Lower leg skin (tissue), 4 donors: ENCODE measurements at regions not wholly inside any gene's neighbourhood (a gene's known extent, or its start where the extent isn't known, plus 50 kb on each side); places are given as distances from the start of the nearest gene placed in this dataset.
A peak's percentile ranks its signal among the peaks of the same experiment; 100 is the strongest.

Source experiments
- DNase-seq, 2 donors: peaks; one replicate each; pipeline ENCODE4 v3.0.0-alpha.2; 2019; ENCODE audit warnings: low spot score in 2 of 2
- H3K4me3 ChIP-seq: fragments of 200-600 bp; sonication (generic); 2 replicates; pipeline ENCODE4 v1.5.1; 2017; ENCODE audit warnings: mild to moderate bottlenecking, low read depth; ENCODE audit not compliant: poor library complexity, severe bottlenecking
- POLR2A ChIP-seq, 2 donors: fragments of 450-650 bp; IDR thresholded peaks; one replicate each; pipeline ENCODE4 v1.6.1; 2016 to 2017; ENCODE audit warnings: antibody characterized with exemption in 2 of 2, mild to moderate bottlenecking in 1 of 2, moderate library complexity in 1 of 2
- WGBS, 2 donors: methylation state at CpG; one replicate each; pipeline ENCODE4 v1.1.5; 2018; 5-methylcytosine and 5-hydroxymethylcytosine counted together
- intact Hi-C: fragments of 100-400 bp; cut with DNase I; formaldehyde crosslinking; loops from one replicate; pipeline ENCODE4 v1.15.0; 2023; ENCODE audit warnings: low total_unique reads
- TF ChIP-seq, protein P1 (sequence below), 3 donors: fragments of 450-650 bp; IDR thresholded peaks; one replicate each; pipeline ENCODE4 v1.5.1; 2016; ENCODE audit warnings: antibody characterized with exemption in 3 of 3, mild to moderate bottlenecking in 3 of 3, moderate library complexity in 2 of 3

DNA sequence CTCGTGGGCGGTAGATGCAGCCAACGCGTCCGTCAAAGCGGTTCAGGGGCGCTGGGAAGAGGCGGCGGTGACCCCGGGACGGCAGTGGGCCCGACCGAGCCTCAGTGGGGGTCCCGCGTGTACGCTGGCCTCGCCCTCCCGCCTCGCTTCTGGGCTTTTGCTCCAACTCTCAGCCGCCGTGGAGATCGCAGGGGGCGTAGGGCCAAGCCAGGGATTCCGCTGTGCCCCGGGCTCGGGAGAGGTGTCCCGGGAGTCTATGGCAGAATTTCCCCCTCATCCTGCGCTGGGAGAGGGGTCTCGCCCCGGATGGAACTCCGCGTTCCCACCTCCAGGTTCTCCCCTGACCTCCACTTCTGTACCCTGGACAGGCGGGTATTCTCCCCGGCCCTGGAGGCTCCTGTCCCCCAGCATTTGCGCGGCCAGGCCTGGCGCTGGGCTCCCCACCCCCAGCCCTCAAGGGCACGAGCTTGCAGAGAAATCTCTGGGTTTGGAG lies 131.9 kb downstream of the MRPL36 start:
- TF ChIP-seq POLR2A (IDR thresholded peaks at IDR 0.05): no peak
- TF ChIP-seq, protein P1, sequence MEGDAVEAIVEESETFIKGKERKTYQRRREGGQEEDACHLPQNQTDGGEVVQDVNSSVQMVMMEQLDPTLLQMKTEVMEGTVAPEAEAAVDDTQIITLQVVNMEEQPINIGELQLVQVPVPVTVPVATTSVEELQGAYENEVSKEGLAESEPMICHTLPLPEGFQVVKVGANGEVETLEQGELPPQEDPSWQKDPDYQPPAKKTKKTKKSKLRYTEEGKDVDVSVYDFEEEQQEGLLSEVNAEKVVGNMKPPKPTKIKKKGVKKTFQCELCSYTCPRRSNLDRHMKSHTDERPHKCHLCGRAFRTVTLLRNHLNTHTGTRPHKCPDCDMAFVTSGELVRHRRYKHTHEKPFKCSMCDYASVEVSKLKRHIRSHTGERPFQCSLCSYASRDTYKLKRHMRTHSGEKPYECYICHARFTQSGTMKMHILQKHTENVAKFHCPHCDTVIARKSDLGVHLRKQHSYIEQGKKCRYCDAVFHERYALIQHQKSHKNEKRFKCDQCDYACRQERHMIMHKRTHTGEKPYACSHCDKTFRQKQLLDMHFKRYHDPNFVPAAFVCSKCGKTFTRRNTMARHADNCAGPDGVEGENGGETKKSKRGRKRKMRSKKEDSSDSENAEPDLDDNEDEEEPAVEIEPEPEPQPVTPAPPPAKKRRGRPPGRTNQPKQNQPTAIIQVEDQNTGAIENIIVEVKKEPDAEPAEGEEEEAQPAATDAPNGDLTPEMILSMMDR (IDR thresholded peaks at IDR 0.05): no peak
- intact Hi-C loops: no loop called here
- no peak overlapping the region for H3K4me3 ChIP-seq
- DNase-seq: peak; percentile 11 to 80
- 1 to 12% methylated on average over 19 to 32 of the region's 38 CpGs for WGBS, 2 donors

DNA sequence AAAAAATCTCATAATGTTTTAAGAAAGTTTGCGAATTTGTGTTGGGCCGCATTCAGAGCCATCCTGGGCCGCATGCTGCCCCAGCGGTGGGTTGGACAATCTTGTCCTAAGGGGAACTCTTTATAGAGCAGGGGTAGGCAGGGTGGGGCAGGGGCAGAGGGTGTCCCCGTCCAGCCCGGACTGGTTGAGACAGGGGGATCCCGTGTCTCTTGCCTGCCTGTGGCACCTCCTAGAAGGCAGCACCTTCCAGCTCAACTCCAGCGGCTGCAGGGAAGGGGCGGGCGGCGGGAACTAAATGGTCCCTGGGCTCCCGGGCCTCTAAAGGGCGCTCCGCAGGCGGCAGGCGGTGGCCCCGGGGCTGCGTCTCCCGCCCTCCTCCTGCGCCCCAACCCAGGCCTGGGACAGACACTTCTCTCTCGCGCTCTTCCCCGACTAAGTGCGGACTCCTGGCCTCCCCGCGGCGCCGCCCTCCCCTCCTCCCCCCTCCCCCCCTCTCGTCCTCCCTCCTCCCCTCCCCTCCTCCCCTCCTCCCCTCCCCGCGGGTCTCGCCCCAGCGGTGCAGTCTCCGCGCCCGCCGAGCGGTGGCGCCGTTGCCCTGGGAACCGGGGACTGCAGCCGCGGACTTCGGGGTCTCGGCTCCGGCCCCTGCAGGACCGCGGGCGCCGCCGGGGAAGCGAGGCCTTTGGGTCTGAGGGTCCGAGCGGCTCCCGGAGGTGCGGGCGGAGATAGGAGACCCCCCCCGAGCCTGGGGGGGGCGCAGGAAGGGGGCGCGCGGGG lies 132.6 kb downstream of the MRPL36 start:
- WGBS, 2 donors: 12% methylated on average over 20 to 22 of the region's 62 CpGs
- intact Hi-C loops: no loop called here
- H3K4me3 ChIP-seq: no peak overlapping the region
- TF ChIP-seq, protein P1 (IDR thresholded peaks at IDR 0.05): no peak
- no peak for TF ChIP-seq POLR2A (IDR thresholded peaks at IDR 0.05)
- peak; percentile 13 to 86 for DNase-seq

DNA sequence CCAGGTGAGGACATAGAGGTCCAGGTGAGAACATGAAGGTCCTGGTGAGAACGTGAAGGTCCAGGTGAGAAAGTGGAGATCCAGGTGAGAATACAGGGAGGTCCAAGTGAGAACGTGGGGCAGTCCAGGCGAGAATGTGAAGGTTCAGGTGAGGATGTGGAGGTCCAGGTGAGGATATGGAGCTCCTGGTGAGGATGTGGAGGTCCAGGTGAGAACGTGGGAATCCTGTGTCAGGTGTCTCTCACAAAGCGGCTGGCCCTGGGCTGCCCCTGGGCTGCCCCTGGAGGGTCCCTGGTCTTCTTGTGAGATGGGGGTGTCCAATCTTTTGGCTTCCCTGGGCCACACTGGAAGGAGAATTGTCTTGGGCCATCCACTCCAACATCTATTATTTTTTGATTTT lies 133.4 kb downstream of the MRPL36 start:
- H3K4me3 ChIP-seq: no peak overlapping the region
- TF ChIP-seq POLR2A (IDR thresholded peaks at IDR 0.05): no peak
- TF ChIP-seq, protein P1 (IDR thresholded peaks at IDR 0.05): no peak
- peak; percentile 4 to 66 for DNase-seq
- WGBS, 2 donors: 87 to 88% methylated on average over 5 of the region's 5 CpGs
- intact Hi-C loops: no loop called here

DNA sequence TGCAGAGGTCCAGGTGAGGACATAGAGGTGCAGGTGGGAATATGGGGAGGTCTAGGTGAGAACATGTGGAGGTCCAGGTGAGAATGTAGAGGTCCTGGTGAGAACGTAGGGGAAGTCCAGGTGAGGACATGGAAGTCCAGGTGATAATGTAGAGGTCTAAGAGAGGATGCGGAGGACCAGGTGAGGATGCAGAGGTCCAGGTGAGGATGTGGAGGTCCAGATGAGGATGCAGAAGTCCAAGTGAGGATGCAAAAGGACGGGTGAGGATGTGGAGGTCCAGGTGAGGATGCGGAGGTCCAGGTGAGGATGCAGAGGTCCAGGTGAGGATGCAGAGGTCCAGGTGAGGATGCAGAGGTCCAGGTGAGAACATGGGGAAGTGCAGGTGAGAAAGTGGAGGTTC lies 133.8 kb downstream of the MRPL36 start:
- DNase-seq: no peak
- no peak for TF ChIP-seq POLR2A (IDR thresholded peaks at IDR 0.05)
- TF ChIP-seq, protein P1 (IDR thresholded peaks at IDR 0.05): no peak
- 83 to 84% methylated on average over 4 of the region's 4 CpGs for WGBS, 2 donors
- no peak overlapping the region for H3K4me3 ChIP-seq
- intact Hi-C loops: no loop called here

DNA sequence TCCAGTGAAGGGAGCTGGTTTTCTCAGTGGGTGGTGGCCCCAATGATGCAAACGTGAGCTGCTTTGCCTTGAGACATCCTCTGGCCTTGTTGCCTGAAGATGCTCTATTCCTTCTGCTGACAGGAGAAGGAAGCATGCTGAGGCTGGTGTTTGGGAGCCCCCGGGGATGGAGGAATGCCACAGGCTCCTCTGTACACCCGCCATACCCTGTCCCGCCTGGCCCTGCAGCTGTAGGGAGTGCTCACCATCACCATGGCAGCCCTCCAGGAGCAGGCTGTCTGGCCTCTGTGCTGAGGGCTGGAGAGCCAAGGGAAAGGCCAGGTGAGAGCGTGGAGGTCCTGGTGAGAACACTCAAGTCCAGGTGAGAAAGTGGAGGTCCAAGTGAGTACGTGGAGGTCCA lies 134.4 kb downstream of the MRPL36 start:
- WGBS, 2 donors: 50 to 72% methylated on average over 6 of the region's 6 CpGs
- peak; percentile 12 to 50 for DNase-seq
- no peak overlapping the region for H3K4me3 ChIP-seq
- intact Hi-C loops: no loop called here
- TF ChIP-seq POLR2A (IDR thresholded peaks at IDR 0.05): no peak

DNA sequence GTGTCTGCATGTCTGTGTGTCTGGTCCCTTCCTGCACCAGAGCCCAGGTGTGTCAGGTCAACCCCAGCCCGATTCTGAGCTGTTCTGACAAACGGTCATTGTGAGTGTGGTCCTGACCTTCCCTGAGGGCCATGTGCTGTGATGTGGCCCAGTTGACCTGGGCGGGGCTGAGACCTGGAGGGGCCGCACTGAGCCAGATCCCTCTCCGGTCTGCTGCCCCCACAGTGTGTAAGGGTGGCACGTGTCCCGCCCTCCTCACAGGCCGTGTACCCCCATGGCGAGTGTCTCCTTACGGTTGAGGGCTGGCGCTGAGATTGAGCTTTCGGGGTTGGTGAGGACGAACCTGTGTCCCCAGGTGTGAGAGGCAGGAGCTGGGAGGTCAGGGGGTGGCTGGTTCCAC lies 136.5 kb downstream of the MRPL36 start:
- no peak overlapping the region for H3K4me3 ChIP-seq
- intact Hi-C loops: no loop called here
- peak; percentile 5 to 73 for DNase-seq
- TF ChIP-seq, protein P1 (IDR thresholded peaks at IDR 0.05): no peak
- no peak for TF ChIP-seq POLR2A (IDR thresholded peaks at IDR 0.05)
- 84 to 90% methylated on average over 11 to 13 of the region's 13 CpGs for WGBS, 2 donors
